ENCODE measurements at regions not wholly inside any gene's neighbourhood (a gene's known extent, or its start where the extent isn't known, plus 50 kb on each side); places are given as distances from the start of the nearest gene placed in this dataset.
"Not testable (repeated sequence)": the region's sequence is repeated elsewhere in the genome, so short reads cannot be mapped to it uniquely, and the experiment has no call there.

GRCh38 chr10:28386503-28386868, 83.6 kb upstream of the MPP7 start:
- DNase-seq: no peak
- intact Hi-C loops (cut with DNase I): loop anchor here (10.0 kb wide), 2 partner anchors 642 to 942 kb away; partner anchors contain the start of gene MKX

- no peak for DNase-seq
- intact Hi-C loops (cut with DNase I): loop anchor here (10.0 kb wide), 2 partner anchors 642 to 942 kb away; partner anchors contain the start of gene MKX
Observed at GRCh38 chr10:28387140-28387539, 84.3 kb upstream of the MPP7 start.

- intact Hi-C loops (cut with DNase I): no loop called here
- DNase-seq: no peak
Observed at GRCh38 chr10:28391283-28391682, 88.4 kb upstream of the MPP7 start.

GRCh38 chr10:28393956-28394568, 91.2 kb upstream of the MPP7 start:
- intact Hi-C loops (cut with DNase I): no loop called here

GRCh38 chr10:28396331-28396730, 93.5 kb upstream of the MPP7 start:
- DNase-seq: no peak
- intact Hi-C loops (cut with DNase I): no loop called here

More at GRCh38 chr10:28393956-28394568, 91.2 kb upstream of the MPP7 start:
- DNase-seq: peak in 7 of 10 donors; percentile 35 to 92 (median 56)

GRCh38 chr10:28397229-28397628, 94.4 kb upstream of the MPP7 start:
- intact Hi-C loops (cut with DNase I): no loop called here
- no peak for DNase-seq

GRCh38 chr10:28400176-28400575, 97.3 kb upstream of the MPP7 start:
- intact Hi-C loops (cut with DNase I): no loop called here
- no peak for DNase-seq

- intact Hi-C loops (cut with DNase I): no loop called here
- no peak for DNase-seq
Observed at GRCh38 chr10:28400681-28401080, 97.8 kb upstream of the MPP7 start.

GRCh38 chr10:28402611-28403073, 99.8 kb upstream of the MPP7 start:
- intact Hi-C loops (cut with DNase I); DNase-seq: not testable (repeated sequence)

- DNase-seq: no peak
Observed at GRCh38 chr10:28403090-28403489, 100.2 kb upstream of the MPP7 start.

GRCh38 chr10:28408237-28408777, 105.4 kb upstream of the MPP7 start:
- DNase-seq: no peak
- intact Hi-C loops (cut with DNase I): no loop called here

More at GRCh38 chr10:28403090-28403489, 100.2 kb upstream of the MPP7 start:
- intact Hi-C loops (cut with DNase I): no loop called here

GRCh38 chr10:28410420-28411135, 107.7 kb upstream of the MPP7 start:
- DNase-seq: no peak
- intact Hi-C loops (cut with DNase I): no loop called here

- intact Hi-C loops (cut with DNase I): no loop called here
- DNase-seq: no peak
Observed at GRCh38 chr10:28411136-28411460, 108.2 kb upstream of the MPP7 start.

GRCh38 chr10:28411648-28412047, 108.8 kb upstream of the MPP7 start:
- intact Hi-C loops (cut with DNase I): no loop called here

GRCh38 chr10:28418069-28418468, 114.8 kb upstream of the WAC start:
- intact Hi-C loops (cut with DNase I): no loop called here

More at GRCh38 chr10:28411648-28412047, 108.8 kb upstream of the MPP7 start:
- no peak for DNase-seq

GRCh38 chr10:28425422-28425821, 107.5 kb upstream of the WAC start:
- intact Hi-C loops (cut with DNase I): no loop called here

More at GRCh38 chr10:28418069-28418468, 114.8 kb upstream of the WAC start:
- no peak for DNase-seq

GRCh38 chr10:28426392-28427159, 106.3 kb upstream of the WAC start:
- intact Hi-C loops (cut with DNase I): no loop called here
- no peak for DNase-seq

More at GRCh38 chr10:28425422-28425821, 107.5 kb upstream of the WAC start:
- no peak for DNase-seq

GRCh38 chr10:28427376-28427775, 105.5 kb upstream of the WAC start:
- no peak for DNase-seq
- intact Hi-C loops (cut with DNase I): no loop called here

GRCh38 chr10:28429045-28429444, 103.9 kb upstream of the WAC start:
- no peak for DNase-seq
- intact Hi-C loops (cut with DNase I): no loop called here

- DNase-seq: no peak
- intact Hi-C loops (cut with DNase I): loop anchor here (5.0 kb wide), 1 partner anchor 103 kb away; the partner anchor contains the start of gene WAC
Observed at GRCh38 chr10:28429573-28430216, 103.2 kb upstream of the WAC start.

Data from posterior cingulate gyrus (tissue), 11 donors.